ENCODE measurements at regions not wholly inside any gene's neighbourhood (a gene's known extent, or its start where the extent isn't known, plus 50 kb on each side); places are given as distances from the start of the nearest gene placed in this dataset.

- no peaks in the 10 kb centered on the region for H3K27me3 ChIP-seq (ENCODE audit: control insufficient read depth in 2 of 2, insufficient read depth in 2 of 2, low read length in 2 of 2)
- no peak for FAIRE-seq
- H3K27ac ChIP-seq (ENCODE audit: insufficient read depth, low read depth, low read length), result no peak overlapping the region
- POLR2A ChIA-PET, result no interaction called here
- no peaks in the 10 kb centered on the region for H3K36me3 ChIP-seq (ENCODE audit: control insufficient read depth in 2 of 2, extremely low read depth in 1 of 2, insufficient read depth in 2 of 2, low read length in 2 of 2)
- H3K4me2 ChIP-seq (ENCODE audit: insufficient read depth, low read length), result no peak overlapping the region
- CTCF ChIA-PET, result no interaction called here
- TF ChIP-seq JUN (IDR thresholded peaks at IDR 0.05; ENCODE audit: borderline replicate concordance, insufficient read depth, insufficient read length, low read depth) (no peak), FOS (IDR thresholded peaks at IDR 0.05; ENCODE audit: borderline replicate concordance, insufficient read depth, low read length) (no peak)
- DNase-seq (ENCODE audit: low read depth, low spot score), result no peak
- no peak overlapping the region for H3K4me3 ChIP-seq (replicated peaks in 1 of 3; ENCODE audit: insufficient read depth in 1 of 3, low read depth in 1 of 3, low read length in 3 of 3)
- no peaks in the 10 kb centered on the region for H3K9me3 ChIP-seq (replicated peaks; ENCODE audit: control insufficient read depth, insufficient read depth, low read length)
- H3K9ac ChIP-seq (replicated peaks; ENCODE audit: extremely low read depth, insufficient read depth, low read length), result no peak overlapping the region
- no peaks in the 10 kb centered on the region for H3K4me1 ChIP-seq (ENCODE audit: control insufficient read depth, extremely low read depth, insufficient read depth, low read length)
- no TSS peak for BruUV-seq (replicated peaks)
- H2AFZ ChIP-seq (ENCODE audit: low read depth, low read length), result no peak overlapping the region
- dilution Hi-C loops (cut with MboI; ENCODE audit: extremely low pct_ligation_motif_present, low sequenced_read_pairs) (no loop called here), intact Hi-C loops (cut with micrococcal nuclease) (no loop called here)
- H3K79me2 ChIP-seq (ENCODE audit: control insufficient read depth, insufficient read depth, low read length), result no peaks in the 10 kb centered on the region
- no peaks in the 10 kb centered on the region for H4K20me1 ChIP-seq (replicated peaks; ENCODE audit: control insufficient read depth, extremely low read depth, insufficient read depth, low read length)
- no peaks in the 10 kb centered on the region for H3K9me1 ChIP-seq (replicated peaks; ENCODE audit: control insufficient read depth, extremely low read depth, insufficient read depth, low read length)
Measured at GRCh38 chr9:73871636-73872035, 625.5 kb upstream of the RORB start.

DNA sequence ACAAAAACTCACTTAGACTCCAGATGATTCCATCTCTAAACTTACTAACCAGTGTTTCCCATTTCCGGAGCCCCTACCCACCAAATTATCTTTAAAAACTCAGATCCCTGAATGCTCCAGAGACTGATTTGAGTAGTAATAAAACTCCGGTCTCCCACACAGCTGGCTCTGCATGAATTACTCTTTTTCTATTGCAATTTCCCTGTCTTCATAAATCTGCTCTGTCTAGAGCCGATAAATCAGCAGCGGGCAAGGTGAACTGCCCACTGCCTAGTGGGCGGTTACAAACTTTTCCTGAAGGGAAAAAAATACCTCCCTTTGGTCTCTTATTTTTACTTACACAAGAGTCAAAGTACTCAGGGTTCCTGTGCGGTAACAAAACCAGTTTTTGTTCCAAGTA, 624.4 kb upstream of the RORB start:
- H3K4me1 ChIP-seq (ENCODE audit: control insufficient read depth, extremely low read depth, insufficient read depth, low read length), result no peaks in the 10 kb centered on the region
- no peak overlapping the region for H3K9ac ChIP-seq (replicated peaks; ENCODE audit: extremely low read depth, insufficient read depth, low read length)
- no peaks in the 10 kb centered on the region for H3K27me3 ChIP-seq (ENCODE audit: control insufficient read depth in 2 of 2, insufficient read depth in 2 of 2, low read length in 2 of 2)
- H3K27ac ChIP-seq (ENCODE audit: insufficient read depth, low read depth, low read length), result no peak overlapping the region
- intact Hi-C loops (cut with micrococcal nuclease) (no loop called here), dilution Hi-C loops (cut with MboI; ENCODE audit: extremely low pct_ligation_motif_present, low sequenced_read_pairs) (no loop called here)
- no peak for TF ChIP-seq JUN (IDR thresholded peaks at IDR 0.05; ENCODE audit: borderline replicate concordance, insufficient read depth, insufficient read length, low read depth)
- TF ChIP-seq POLR2AphosphoS5 (IDR thresholded peaks at IDR 0.05; ENCODE audit: insufficient read depth, low read depth, low read length), result no peak
- TF ChIP-seq GATA2 (IDR thresholded peaks at IDR 0.05; ENCODE audit: insufficient read depth, insufficient read length, low read depth, low read length), result no peak
- no peak for TF ChIP-seq MYC (IDR thresholded peaks at IDR 0.05; ENCODE audit: low read depth, low read length)
- TF ChIP-seq, protein P1, sequence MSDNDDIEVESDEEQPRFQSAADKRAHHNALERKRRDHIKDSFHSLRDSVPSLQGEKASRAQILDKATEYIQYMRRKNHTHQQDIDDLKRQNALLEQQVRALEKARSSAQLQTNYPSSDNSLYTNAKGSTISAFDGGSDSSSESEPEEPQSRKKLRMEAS (IDR thresholded peaks at IDR 0.05; ENCODE audit: insufficient read depth, insufficient read length), result no peak
- no peak for TF ChIP-seq EZH2 (IDR thresholded peaks at IDR 0.05; ENCODE audit: borderline replicate concordance, low read depth, low read length, severe bottlenecking)
- TF ChIP-seq CTCF (IDR thresholded peaks at IDR 0.05; ENCODE audit: extremely low read depth in 1 of 2, insufficient read depth in 1 of 2, low read depth in 1 of 2, low read length in 2 of 2), result no peak
- TF ChIP-seq FOS (IDR thresholded peaks at IDR 0.05; ENCODE audit: borderline replicate concordance, insufficient read depth, low read length), result no peak
- TF ChIP-seq POLR2A (IDR thresholded peaks at IDR 0.05; ENCODE audit: low read depth, low read length), result no peak
- H3K9me1 ChIP-seq (replicated peaks; ENCODE audit: control insufficient read depth, extremely low read depth, insufficient read depth, low read length), result no peaks in the 10 kb centered on the region
- no peaks in the 10 kb centered on the region for H3K36me3 ChIP-seq (ENCODE audit: control insufficient read depth in 2 of 2, extremely low read depth in 1 of 2, insufficient read depth in 2 of 2, low read length in 2 of 2)
- no peaks in the 10 kb centered on the region for H4K20me1 ChIP-seq (replicated peaks; ENCODE audit: control insufficient read depth, extremely low read depth, insufficient read depth, low read length)
- H3K9me3 ChIP-seq (replicated peaks; ENCODE audit: control insufficient read depth, insufficient read depth, low read length), result no peaks in the 10 kb centered on the region
- no peak for FAIRE-seq
- ChIA-PET POLR2A (no interaction called here), CTCF (no interaction called here)
- H3K4me3 ChIP-seq (replicated peaks in 1 of 3; ENCODE audit: insufficient read depth in 1 of 3, low read depth in 1 of 3, low read length in 3 of 3), result no peak overlapping the region
- H3K79me2 ChIP-seq (ENCODE audit: control insufficient read depth, insufficient read depth, low read length), result no peaks in the 10 kb centered on the region
- no TSS peak for BruUV-seq (replicated peaks)
- no peak overlapping the region for H3K4me2 ChIP-seq (ENCODE audit: insufficient read depth, low read length)
- no peak overlapping the region for H2AFZ ChIP-seq (ENCODE audit: low read depth, low read length)
- no peak for DNase-seq (ENCODE audit: low read depth, low spot score)

Measured in endothelial cell of umbilical vein (primary cell).